Gastroesophageal sphincter (tissue), 4 donors: ENCODE measurements at regions not wholly inside any gene's neighbourhood (a gene's known extent, or its start where the extent isn't known, plus 50 kb on each side); places are given as distances from the start of the nearest gene placed in this dataset.

ENCODE experiments used
- ATAC-seq: fragments of 150-250 bp; one replicate; pipeline ENCODE4 v1.9.1; 2016; ENCODE audit warnings: mild to moderate bottlenecking, moderate library complexity
- H3K27ac ChIP-seq, 4 donors: fragments of 200-600 bp; sonication (generic) in 3 of 4; 1 replicate in 3 of 4; 2 replicates in 1 of 4; pipeline ENCODE4 v1.5.1; 2016 to 2019
- H3K27me3 ChIP-seq: fragments of 200-600 bp; sonication (generic); one replicate; pipeline ENCODE4 v1.5.1; 2019
- H3K36me3 ChIP-seq, 2 donors: fragments of 200-600 bp; sonication (generic); one replicate each; pipeline ENCODE4 v1.5.1; 2019; ENCODE audit warnings: control low read depth in 1 of 2
- H3K4me1 ChIP-seq, 3 donors: fragments of 200-600 bp; sonication (generic); 1 replicate in 2 of 3; 2 replicates in 1 of 3; pipeline ENCODE4 v1.5.1; 2016 to 2019; ENCODE audit warnings: control low read depth in 2 of 3
- H3K4me3 ChIP-seq, 2 donors: fragments of 200-600 bp; sonication (generic); one replicate each; pipeline ENCODE4 v1.5.1; 2019; ENCODE audit warnings: mild to moderate bottlenecking in 1 of 2, moderate library complexity in 1 of 2
- H3K9me3 ChIP-seq, 3 donors: fragments of 200-600 bp; sonication (generic); one replicate each; pipeline ENCODE4 v1.5.1; 2017 to 2019; ENCODE audit warnings: control low read depth in 2 of 3
- CTCF ChIP-seq, 4 experiments: fragments of 200-600 bp in 2 of 4; fragments of 450-650 bp in 2 of 4; sonication (generic) in 1 of 4; IDR thresholded peaks; one replicate each; pipeline ENCODE4 v1.5.1; 2017 to 2019; ENCODE audit warnings: antibody characterized with exemption in 4 of 4, mild to moderate bottlenecking in 2 of 4, moderate library complexity in 2 of 4
- EP300 ChIP-seq: sonication (generic); formaldehyde crosslinking; IDR thresholded peaks from one replicate; pipeline ENCODE4 v1.6.1; 2017; ENCODE audit warnings: antibody characterized with exemption, mild to moderate bottlenecking
- POLR2A ChIP-seq, 2 donors: fragments of 450-650 bp; IDR thresholded peaks; one replicate each; pipeline ENCODE4 v1.6.1; 2017; ENCODE audit warnings: antibody characterized with exemption in 2 of 2, mild to moderate bottlenecking in 2 of 2, moderate library complexity in 1 of 2
- POLR2AphosphoS5 ChIP-seq: sonication (generic); formaldehyde crosslinking; IDR thresholded peaks from one replicate; pipeline ENCODE4 v1.6.1; 2017; ENCODE audit warnings: antibody characterized with exemption
- WGBS, 2 donors: methylation state at CpG; one replicate each; pipeline ENCODE4 v1.1.5; 2018; ENCODE audit warnings: low coverage in 1 of 2; 5-methylcytosine and 5-hydroxymethylcytosine counted together

- no peak overlapping the region for H3K4me3 ChIP-seq
- ATAC-seq: no peak
- peaks cover 0 to 4% (median 0%) of the 10 kb centered on the region in 3 donors for H3K9me3 ChIP-seq
- H3K27ac ChIP-seq: no peak overlapping the region
- H3K4me1 ChIP-seq: no peaks in the 10 kb centered on the region
- H3K36me3 ChIP-seq: no peaks in the 10 kb centered on the region
- 64 to 100% methylated on average over 1 to 3 of the region's 3 CpGs for WGBS, 2 donors
- TF ChIP-seq POLR2AphosphoS5 (no peak), POLR2A (IDR thresholded peaks at IDR 0.05) (no peak), CTCF (IDR thresholded peaks at IDR 0.05) (no peak), EP300 (no peak)
- H3K27me3 ChIP-seq: peaks cover under 1% of the 10 kb centered on the region
Measured at GRCh38 chr2:67930156-67930555, 132.6 kb downstream of the C1D start.

- Histone ChIP-seq H3K27ac (no peak overlapping the region), H3K36me3 (no peaks in the 10 kb centered on the region), H3K4me1 (no peaks in the 10 kb centered on the region), H3K4me3 (no peak overlapping the region), H3K9me3 (peaks cover 0 to 4% (median 0%) of the 10 kb centered on the region in 3 donors), H3K27me3 (no peaks in the 10 kb centered on the region)
- no peak for TF ChIP-seq CTCF (IDR thresholded peaks at IDR 0.05)
- WGBS, 2 donors: 94 to 100% methylated on average over 3 of the region's 3 CpGs
- no peak for ATAC-seq
Measured at GRCh38 chr2:67936969-67937368, 125.8 kb downstream of the C1D start.

GRCh38 chr2:67938053-67938452 lies 124.8 kb downstream of the C1D start:
- no peak overlapping the region for H3K27ac ChIP-seq
- no peaks in the 10 kb centered on the region for H3K27me3 ChIP-seq
- no peaks in the 10 kb centered on the region for H3K36me3 ChIP-seq
- 71 to 79% methylated on average over 2 of the region's 2 CpGs for WGBS, 2 donors
- H3K4me3 ChIP-seq: no peak overlapping the region
- ATAC-seq: no peak
- H3K4me1 ChIP-seq: no peaks in the 10 kb centered on the region
- TF ChIP-seq CTCF (IDR thresholded peaks at IDR 0.05) (no peak), POLR2A (IDR thresholded peaks at IDR 0.05) (no peak), POLR2AphosphoS5 (no peak), EP300 (no peak)
- peaks cover 0 to 4% (median 0%) of the 10 kb centered on the region in 3 donors for H3K9me3 ChIP-seq

- TF ChIP-seq EP300: no peak
- TF ChIP-seq POLR2A (IDR thresholded peaks at IDR 0.05): no peak
- TF ChIP-seq CTCF (IDR thresholded peaks at IDR 0.05): no peak
- no peak for TF ChIP-seq POLR2AphosphoS5
- Histone ChIP-seq H3K27me3 (no peaks in the 10 kb centered on the region), H3K4me1 (no peaks in the 10 kb centered on the region), H3K27ac (no peak overlapping the region), H3K4me3 (no peak overlapping the region), H3K36me3 (no peaks in the 10 kb centered on the region), H3K9me3 (no peaks in the 10 kb centered on the region)
- ATAC-seq: no peak
- WGBS, 2 donors: 78 to 94% methylated on average over 4 of the region's 4 CpGs
Measured at GRCh38 chr2:67945056-67945455, 117.7 kb downstream of the C1D start.

- WGBS, 2 donors: 35 to 51% methylated on average over 4 of the region's 4 CpGs
- Histone ChIP-seq H3K27ac (no peak overlapping the region), H3K36me3 (no peaks in the 10 kb centered on the region), H3K4me1 (no peaks in the 10 kb centered on the region), H3K4me3 (no peak overlapping the region), H3K27me3 (no peaks in the 10 kb centered on the region), H3K9me3 (no peaks in the 10 kb centered on the region)
- no peak for TF ChIP-seq POLR2AphosphoS5
- no peak for TF ChIP-seq POLR2A (IDR thresholded peaks at IDR 0.05)
- TF ChIP-seq CTCF (IDR thresholded peaks at IDR 0.05): no peak
- no peak for TF ChIP-seq EP300
- ATAC-seq: no peak
Measured at GRCh38 chr2:67945940-67946339, 116.9 kb downstream of the C1D start.
